ENCODE measurements at regions not wholly inside any gene's neighbourhood (a gene's known extent, or its start where the extent isn't known, plus 50 kb on each side); places are given as distances from the start of the nearest gene placed in this dataset.

- no peak for TF ChIP-seq CTCF (IDR thresholded peaks at IDR 0.05; ENCODE audit: low read depth, low read length, poor library complexity, severe bottlenecking)
- no peak for TF ChIP-seq EZH2phosphoT487 (IDR thresholded peaks at IDR 0.05; ENCODE audit: borderline replicate concordance, low read length)
These were observed 168.4 kb upstream of the CSNK1A1L start for GRCh38 chr13:37273836-37274235.

Measured in DOHH2 (cell line).